Germinal center (tissue), 1 donor: ENCODE measurements at regions not wholly inside any gene's neighbourhood (a gene's known extent, or its start where the extent isn't known, plus 50 kb on each side); places are given as distances from the start of the nearest gene placed in this dataset.

Experiments used
- DNase-seq: peaks from one replicate; pipeline ENCODE4 v3.0.0; 2012; ENCODE audit warnings: mixed read lengths, low spot score

GRCh38 chr7:52980129-52980528 lies 55.3 kb upstream of the POM121L12 start:
- no peak for DNase-seq

- DNase-seq, result no peak
These were observed 62.3 kb upstream of the POM121L12 start for GRCh38 chr7:52973126-52973525.

GRCh38 chr7:52962402-52963076 lies 72.9 kb upstream of the POM121L12 start:
- no peak for DNase-seq

- DNase-seq, result no peak
These were observed 74.3 kb upstream of the POM121L12 start for GRCh38 chr7:52961084-52961483.

GRCh38 chr7:52959878-52960660 lies 75.4 kb upstream of the POM121L12 start:
- DNase-seq, result no peak

GRCh38 chr7:52959336-52959735 lies 76.1 kb upstream of the POM121L12 start:
- no peak for DNase-seq

- DNase-seq, result no peak
These were observed 76.8 kb upstream of the POM121L12 start for GRCh38 chr7:52958621-52959140.

- DNase-seq, result no peak
These were observed 79.0 kb upstream of the POM121L12 start for GRCh38 chr7:52956379-52956915.

GRCh38 chr7:52955522-52955921 lies 79.9 kb upstream of the POM121L12 start:
- no peak for DNase-seq

GRCh38 chr7:52944921-52945320 lies 90.5 kb upstream of the POM121L12 start:
- no peak for DNase-seq

GRCh38 chr7:52940481-52940880 lies 95.0 kb upstream of the POM121L12 start:
- no peak for DNase-seq

- DNase-seq, result no peak
These were observed 96.8 kb upstream of the POM121L12 start for GRCh38 chr7:52938455-52939133.

GRCh38 chr7:52936750-52937149 lies 98.7 kb upstream of the POM121L12 start:
- DNase-seq, result no peak

GRCh38 chr7:52928591-52928990 lies 106.8 kb upstream of the POM121L12 start:
- DNase-seq, result no peak

GRCh38 chr7:52925332-52925731 lies 110.1 kb upstream of the POM121L12 start:
- no peak for DNase-seq

GRCh38 chr7:52920977-52921376 lies 114.5 kb upstream of the POM121L12 start:
- DNase-seq, result no peak

GRCh38 chr7:52917982-52918578 lies 117.4 kb upstream of the POM121L12 start:
- no peak for DNase-seq

GRCh38 chr7:52911795-52912194 lies 123.6 kb upstream of the POM121L12 start:
- no peak for DNase-seq

GRCh38 chr7:52911326-52911725 lies 124.1 kb upstream of the POM121L12 start:
- no peak for DNase-seq

GRCh38 chr7:52909935-52910334 lies 125.5 kb upstream of the POM121L12 start:
- no peak for DNase-seq

- no peak for DNase-seq
These were observed 126.3 kb upstream of the POM121L12 start for GRCh38 chr7:52909131-52909530.

- no peak for DNase-seq
These were observed 137.7 kb upstream of the POM121L12 start for GRCh38 chr7:52897713-52898112.
